CD14-positive monocyte (primary cell): ENCODE measurements at regions not wholly inside any gene's neighbourhood (a gene's known extent, or its start where the extent isn't known, plus 50 kb on each side); places are given as distances from the start of the nearest gene placed in this dataset.

Source experiments
- DNase-seq, 3 donors: peaks; one replicate each; pipeline ENCODE4 v3.0.0-alpha.2; 2011 to 2022
- H2AFZ ChIP-seq: 2 replicates; pipeline ENCODE4 v1.6.0; 2012; ENCODE audit warnings: mild to moderate bottlenecking, low read depth, low read length, inconsistent platforms; ENCODE audit not compliant: insufficient read depth, poor library complexity, severe bottlenecking
- H3K27ac ChIP-seq, 2 donors: 1 replicate in 1 of 2; 2 replicates in 1 of 2; pipeline ENCODE4 v1.5.1; 2012 to 2013; ENCODE audit warnings: low read length in 2 of 2, control low read depth in 1 of 2, inconsistent platforms in 1 of 2, low read depth in 1 of 2, mild to moderate bottlenecking in 1 of 2
- H3K27me3 ChIP-seq, 2 donors: one replicate each; pipeline versions ENCODE4 v1.6.0 to v1.6.1; 2011 to 2013; ENCODE audit warnings: low read length in 2 of 2; ENCODE audit not compliant: control insufficient read depth in 2 of 2, insufficient read depth in 2 of 2
- H3K36me3 ChIP-seq, 2 donors: replicated peaks in 1 of 2; 1 replicate in 1 of 2; 2 replicates in 1 of 2; pipeline versions ENCODE4 v1.5.1 to v1.6.1; 2012 to 2013; ENCODE audit warnings: low read length in 2 of 2, control low read depth in 1 of 2, inconsistent platforms in 1 of 2, mild to moderate bottlenecking in 1 of 2; ENCODE audit not compliant: insufficient read depth in 2 of 2, control insufficient read depth in 1 of 2
- H3K4me1 ChIP-seq, 2 donors: 1 replicate in 1 of 2; 2 replicates in 1 of 2; pipeline versions ENCODE4 v1.5.1 to v1.6.1; 2012 to 2013; ENCODE audit warnings: low read length in 2 of 2, control low read depth in 1 of 2, inconsistent platforms in 1 of 2, mild to moderate bottlenecking in 1 of 2, moderate library complexity in 1 of 2; ENCODE audit not compliant: insufficient read depth in 2 of 2, control insufficient read depth in 1 of 2
- H3K4me2 ChIP-seq: replicated peaks from 2 replicates; pipeline ENCODE3; 2012; ENCODE audit warnings: low read length, moderate library complexity, mild to moderate bottlenecking; ENCODE audit not compliant: poor library complexity, severe bottlenecking; ENCODE audit errors: extremely low read depth
- H3K4me3 ChIP-seq, 3 experiments: fragments of 200-600 bp in 1 of 3; sonication (generic) in 1 of 3; replicated peaks in 1 of 3; 1 replicate in 2 of 3; 2 replicates in 1 of 3; pipeline ENCODE4 v1.5.1; 2011 to 2013; ENCODE audit warnings: low read length in 3 of 3, mild to moderate bottlenecking in 3 of 3, control low read depth in 2 of 3, low read depth in 2 of 3, inconsistent platforms in 1 of 3, moderate library complexity in 1 of 3
- H3K79me2 ChIP-seq: 2 replicates; pipeline ENCODE4 v1.6.0; 2012; ENCODE audit warnings: mild to moderate bottlenecking, control low read depth, inconsistent platforms, low read length, moderate library complexity; ENCODE audit not compliant: insufficient read depth
- H3K9ac ChIP-seq: 2 replicates; pipeline ENCODE4 v1.6.0; 2017; ENCODE audit warnings: low read length, mild to moderate bottlenecking; ENCODE audit not compliant: insufficient read depth, poor library complexity, severe bottlenecking
- H3K9me3 ChIP-seq, 2 donors: replicated peaks in 1 of 2; 1 replicate in 1 of 2; 2 replicates in 1 of 2; pipeline versions ENCODE4 v1.5.1 to v1.6.1; 2012 to 2013; ENCODE audit warnings: low read length in 2 of 2, control low read depth in 1 of 2; ENCODE audit not compliant: control insufficient read depth in 1 of 2, insufficient read depth in 1 of 2
- H4K20me1 ChIP-seq: 2 replicates; pipeline ENCODE4 v1.6.0; 2012; ENCODE audit warnings: mild to moderate bottlenecking, low read length, control low read depth, moderate library complexity; ENCODE audit not compliant: insufficient read depth
- H3K27ac Mint-ChIP-seq, 7 donors: one replicate each; pipeline ENCODE4 v1.8.0; 2020; ENCODE audit warnings: mild to moderate bottlenecking in 7 of 7, mixed read lengths in 7 of 7, moderate library complexity in 6 of 7, inconsistent platforms in 2 of 7
- H3K27me3 Mint-ChIP-seq, 3 donors: one replicate each; pipeline ENCODE4 v1.8.0; 2021 to 2022; ENCODE audit warnings: low read depth in 3 of 3, mild to moderate bottlenecking in 3 of 3, mixed read lengths in 3 of 3, moderate library complexity in 3 of 3, inconsistent platforms in 1 of 3
- H3K36me3 Mint-ChIP-seq, 2 donors: one replicate each; pipeline ENCODE4 v1.8.0; 2020; ENCODE audit warnings: mixed read lengths in 2 of 2, inconsistent platforms in 1 of 2, mild to moderate bottlenecking in 1 of 2
- H3K4me1 Mint-ChIP-seq: one replicate; pipeline ENCODE4 v1.8.0; 2020; ENCODE audit warnings: mild to moderate bottlenecking, mixed read lengths
- H3K4me3 Mint-ChIP-seq, 2 donors: one replicate each; pipeline ENCODE4 v1.8.0; 2020; ENCODE audit warnings: mild to moderate bottlenecking in 2 of 2, mixed read lengths in 2 of 2, moderate library complexity in 1 of 2
- H3K9me3 Mint-ChIP-seq, 7 donors: one replicate each; pipeline ENCODE4 v1.8.0; 2020 to 2022; ENCODE audit warnings: mixed read lengths in 7 of 7, mild to moderate bottlenecking in 6 of 7, moderate library complexity in 6 of 7, inconsistent platforms in 2 of 7
- WGBS: methylation state at CpG from one replicate; pipeline ENCODE4 v1.1.5; 2013; ENCODE audit warnings: missing lambda C conversion rate; ENCODE audit not compliant: insufficient coverage; 5-methylcytosine and 5-hydroxymethylcytosine counted together
- intact Hi-C, 2 donors: fragments of 100-400 bp; cut with micrococcal nuclease; formaldehyde crosslinking; loops; one replicate each; pipeline versions ENCODE4 v1.15.0 to v1.15.1; 2023
- TF ChIP-seq, protein P1 (sequence below): fragments of 200-600 bp; IDR thresholded peaks from one replicate; pipeline ENCODE4 v1.8.0; 2022; ENCODE audit warnings: antibody characterized with exemption, mild to moderate bottlenecking

DNA sequence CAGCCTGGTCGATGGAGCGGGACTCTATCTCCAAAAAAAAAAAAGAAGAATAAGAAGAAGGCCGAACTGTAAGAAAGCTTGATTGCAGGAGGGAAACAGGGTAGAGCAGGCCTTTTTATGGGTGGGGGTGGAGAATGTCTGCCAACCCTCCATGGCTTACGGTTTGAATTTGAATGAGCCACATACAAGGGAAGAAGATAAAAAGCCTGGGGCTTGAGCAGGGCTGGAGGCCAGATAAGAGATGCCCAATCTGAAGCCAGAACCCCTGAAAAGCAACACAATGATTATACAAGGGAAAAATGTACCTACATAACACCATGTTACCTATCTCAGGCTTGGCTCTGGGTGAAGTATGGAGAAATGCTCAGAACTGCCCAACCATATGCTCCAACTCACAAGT, 57.3 kb upstream of the TRIM2 start:
- DNase-seq, result no peak
- Histone ChIP-seq H3K27ac (no peak overlapping the region), H3K4me3 (no peak overlapping the region), H2AFZ (no peak overlapping the region), H3K9me3 (no peaks in the 10 kb centered on the region), H3K9ac (no peak overlapping the region), H3K27me3 (no peaks in the 10 kb centered on the region), H3K4me1 (peaks cover 13 to 14% of the 10 kb centered on the region in 2 donors), H3K79me2 (no peaks in the 10 kb centered on the region), H3K36me3 (no peaks in the 10 kb centered on the region), H3K4me2 (no peak overlapping the region), H4K20me1 (no peaks in the 10 kb centered on the region)
- H3K27ac Mint-ChIP-seq, result no peak overlapping the region
- H3K27me3 Mint-ChIP-seq, result peaks cover 4 to 13% (median 5%) of the 10 kb centered on the region in 3 donors
- H3K9me3 Mint-ChIP-seq, result no peaks in the 10 kb centered on the region
- intact Hi-C loops, result no loop called here
- H3K4me1 Mint-ChIP-seq, result peaks cover 16% of the 10 kb centered on the region
- no peaks in the 10 kb centered on the region for H3K36me3 Mint-ChIP-seq
- TF ChIP-seq, protein P1, sequence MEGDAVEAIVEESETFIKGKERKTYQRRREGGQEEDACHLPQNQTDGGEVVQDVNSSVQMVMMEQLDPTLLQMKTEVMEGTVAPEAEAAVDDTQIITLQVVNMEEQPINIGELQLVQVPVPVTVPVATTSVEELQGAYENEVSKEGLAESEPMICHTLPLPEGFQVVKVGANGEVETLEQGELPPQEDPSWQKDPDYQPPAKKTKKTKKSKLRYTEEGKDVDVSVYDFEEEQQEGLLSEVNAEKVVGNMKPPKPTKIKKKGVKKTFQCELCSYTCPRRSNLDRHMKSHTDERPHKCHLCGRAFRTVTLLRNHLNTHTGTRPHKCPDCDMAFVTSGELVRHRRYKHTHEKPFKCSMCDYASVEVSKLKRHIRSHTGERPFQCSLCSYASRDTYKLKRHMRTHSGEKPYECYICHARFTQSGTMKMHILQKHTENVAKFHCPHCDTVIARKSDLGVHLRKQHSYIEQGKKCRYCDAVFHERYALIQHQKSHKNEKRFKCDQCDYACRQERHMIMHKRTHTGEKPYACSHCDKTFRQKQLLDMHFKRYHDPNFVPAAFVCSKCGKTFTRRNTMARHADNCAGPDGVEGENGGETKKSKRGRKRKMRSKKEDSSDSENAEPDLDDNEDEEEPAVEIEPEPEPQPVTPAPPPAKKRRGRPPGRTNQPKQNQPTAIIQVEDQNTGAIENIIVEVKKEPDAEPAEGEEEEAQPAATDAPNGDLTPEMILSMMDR, result no peak
- no peak overlapping the region for H3K4me3 Mint-ChIP-seq
- 83% methylated on average over 1 of the region's 4 CpGs for WGBS

DNA sequence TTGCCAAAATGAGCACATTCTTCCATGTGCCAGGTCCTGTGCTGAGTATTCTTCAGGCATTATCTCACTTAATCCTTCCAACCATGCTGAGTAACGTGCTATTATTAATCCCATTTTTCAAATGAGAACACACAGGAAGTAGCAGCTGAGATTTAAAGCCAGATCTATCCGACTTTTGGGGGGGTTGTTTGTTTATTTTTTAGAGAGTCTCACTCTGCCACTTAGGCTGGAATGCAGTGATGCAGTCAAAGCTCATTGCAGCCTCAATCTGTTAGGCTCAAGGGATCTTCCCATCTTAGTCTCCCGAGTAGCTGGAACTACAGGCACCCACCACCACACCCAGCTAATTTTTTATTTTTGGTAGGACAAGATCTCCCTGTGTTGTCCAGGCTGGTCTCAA, 55.5 kb upstream of the TRIM2 start:
- peaks cover 2 to 4% of the 10 kb centered on the region in 2 donors for H3K27me3 ChIP-seq
- H3K4me2 ChIP-seq, result no peak overlapping the region
- H3K9me3 ChIP-seq, result no peaks in the 10 kb centered on the region
- peaks cover 26 to 29% of the 10 kb centered on the region in 2 donors for H3K4me1 ChIP-seq
- H3K9me3 Mint-ChIP-seq, result no peaks in the 10 kb centered on the region
- H3K27ac Mint-ChIP-seq, result no peak overlapping the region
- H3K4me1 Mint-ChIP-seq, result peaks cover 25% of the 10 kb centered on the region
- intact Hi-C loops, result no loop called here
- 67% methylated on average over 1 of the region's 3 CpGs for WGBS
- no peak overlapping the region for H3K4me3 Mint-ChIP-seq
- TF ChIP-seq, protein P1, result no peak
- no peaks in the 10 kb centered on the region for H4K20me1 ChIP-seq
- H3K9ac ChIP-seq, result no peak overlapping the region
- no peaks in the 10 kb centered on the region for H3K36me3 Mint-ChIP-seq
- H3K27me3 Mint-ChIP-seq, result peaks cover 12 to 20% (median 18%) of the 10 kb centered on the region in 3 donors
- no peak overlapping the region for H3K4me3 ChIP-seq
- no peaks in the 10 kb centered on the region for H3K79me2 ChIP-seq
- H2AFZ ChIP-seq, result no peak overlapping the region
- H3K27ac ChIP-seq, result no peak overlapping the region
- no peak for DNase-seq
- no peaks in the 10 kb centered on the region for H3K36me3 ChIP-seq
